ENCODE measurements at regions not wholly inside any gene's neighbourhood (a gene's known extent, or its start where the extent isn't known, plus 50 kb on each side); places are given as distances from the start of the nearest gene placed in this dataset.

GRCh38 chr1:229758101-229759036, 132.3 kb downstream of the URB2 start:
- DNase-seq (ENCODE audit: low read depth, low spot score) = no peak
- in situ Hi-C loops (cut with HindIII; ENCODE audit: low pct_unique_long_range_greater_than_20kb, low sequenced_read_pairs) = no loop called here

GRCh38 chr1:229759037-229759435, 133.0 kb downstream of the URB2 start:
- in situ Hi-C loops (cut with HindIII; ENCODE audit: low pct_unique_long_range_greater_than_20kb, low sequenced_read_pairs) = no loop called here
- DNase-seq (ENCODE audit: low read depth, low spot score) = no peak

GRCh38 chr1:229759586-229759985, 133.5 kb downstream of the URB2 start:
- in situ Hi-C loops (cut with HindIII; ENCODE audit: low pct_unique_long_range_greater_than_20kb, low sequenced_read_pairs) = no loop called here
- DNase-seq (ENCODE audit: low read depth, low spot score) = no peak

- in situ Hi-C loops (cut with HindIII; ENCODE audit: low pct_unique_long_range_greater_than_20kb, low sequenced_read_pairs) = no loop called here
- DNase-seq (ENCODE audit: low read depth, low spot score) = no peak
Observed at GRCh38 chr1:229760478-229760996, 134.5 kb downstream of the URB2 start.

GRCh38 chr1:229762891-229763290, 136.8 kb downstream of the URB2 start:
- no peak for DNase-seq (ENCODE audit: low read depth, low spot score)
- in situ Hi-C loops (cut with HindIII; ENCODE audit: low pct_unique_long_range_greater_than_20kb, low sequenced_read_pairs) = no loop called here

- in situ Hi-C loops (cut with HindIII; ENCODE audit: low pct_unique_long_range_greater_than_20kb, low sequenced_read_pairs) = no loop called here
- DNase-seq (ENCODE audit: low read depth, low spot score) = no peak
Observed at GRCh38 chr1:229768232-229768631, 142.2 kb downstream of the URB2 start.

- DNase-seq (ENCODE audit: low read depth, low spot score) = no peak
- in situ Hi-C loops (cut with HindIII; ENCODE audit: low pct_unique_long_range_greater_than_20kb, low sequenced_read_pairs) = no loop called here
Observed at GRCh38 chr1:229769006-229769405, 143.0 kb downstream of the URB2 start.

- in situ Hi-C loops (cut with HindIII; ENCODE audit: low pct_unique_long_range_greater_than_20kb, low sequenced_read_pairs) = no loop called here
- DNase-seq (ENCODE audit: low read depth, low spot score) = no peak
Observed at GRCh38 chr1:229769809-229770208, 143.8 kb downstream of the URB2 start.

- in situ Hi-C loops (cut with HindIII; ENCODE audit: low pct_unique_long_range_greater_than_20kb, low sequenced_read_pairs) = no loop called here
Observed at GRCh38 chr1:229778794-229779193, 152.7 kb downstream of the URB2 start.

GRCh38 chr1:229781453-229781852, 155.4 kb downstream of the URB2 start:
- in situ Hi-C loops (cut with HindIII; ENCODE audit: low pct_unique_long_range_greater_than_20kb, low sequenced_read_pairs) = no loop called here
- no peak for DNase-seq (ENCODE audit: low read depth, low spot score)

More at GRCh38 chr1:229778794-229779193, 152.7 kb downstream of the URB2 start:
- DNase-seq (ENCODE audit: low read depth, low spot score) = no peak

GRCh38 chr1:229782469-229782868, 156.4 kb downstream of the URB2 start:
- DNase-seq (ENCODE audit: low read depth, low spot score) = no peak
- in situ Hi-C loops (cut with HindIII; ENCODE audit: low pct_unique_long_range_greater_than_20kb, low sequenced_read_pairs) = no loop called here

GRCh38 chr1:229784834-229785233, 158.8 kb downstream of the URB2 start:
- DNase-seq (ENCODE audit: low read depth, low spot score) = no peak
- in situ Hi-C loops (cut with HindIII; ENCODE audit: low pct_unique_long_range_greater_than_20kb, low sequenced_read_pairs) = no loop called here

GRCh38 chr1:229786974-229787610, 161.0 kb downstream of the URB2 start:
- in situ Hi-C loops (cut with HindIII; ENCODE audit: low pct_unique_long_range_greater_than_20kb, low sequenced_read_pairs) = no loop called here
- no peak for DNase-seq (ENCODE audit: low read depth, low spot score)

GRCh38 chr1:229788004-229788403, 162.0 kb downstream of the URB2 start:
- DNase-seq (ENCODE audit: low read depth, low spot score) = no peak
- in situ Hi-C loops (cut with HindIII; ENCODE audit: low pct_unique_long_range_greater_than_20kb, low sequenced_read_pairs) = no loop called here

GRCh38 chr1:229792012-229792975, 166.2 kb downstream of the URB2 start:
- in situ Hi-C loops (cut with HindIII; ENCODE audit: low pct_unique_long_range_greater_than_20kb, low sequenced_read_pairs) = no loop called here
- no peak for DNase-seq (ENCODE audit: low read depth, low spot score)

- no peak for DNase-seq (ENCODE audit: low read depth, low spot score)
- in situ Hi-C loops (cut with HindIII; ENCODE audit: low pct_unique_long_range_greater_than_20kb, low sequenced_read_pairs) = no loop called here
Observed at GRCh38 chr1:229793488-229793887, 167.4 kb downstream of the URB2 start.

- in situ Hi-C loops (cut with HindIII; ENCODE audit: low pct_unique_long_range_greater_than_20kb, low sequenced_read_pairs) = no loop called here
- no peak for DNase-seq (ENCODE audit: low read depth, low spot score)
Observed at GRCh38 chr1:229798558-229798957, 172.5 kb downstream of the URB2 start.
